Kidney (tissue), 13 donors: ENCODE measurements at regions not wholly inside any gene's neighbourhood (a gene's known extent, or its start where the extent isn't known, plus 50 kb on each side); places are given as distances from the start of the nearest gene placed in this dataset.

ENCODE experiments used
- DNase-seq, 5 donors: peaks; one replicate each; pipeline ENCODE4 v3.0.0-alpha.2; 2013 to 2020
- FAIRE-seq: peaks from 2 replicates; lab custom pipeline; 2012; peaks lifted over from hg19 to GRCh38; lab: Jason Lieb, UNC
- H3K27ac ChIP-seq, 2 donors: one replicate each; pipeline ENCODE4 v1.7.0; 2013; ENCODE audit warnings: low read depth in 2 of 2, low read length in 2 of 2, inconsistent platforms in 1 of 2
- H3K27me3 ChIP-seq: one replicate; pipeline ENCODE4 v1.7.1; 2013; ENCODE audit warnings: low read length, inconsistent platforms; ENCODE audit not compliant: control insufficient read depth, insufficient read depth
- H3K36me3 ChIP-seq, 3 donors: one replicate each; pipeline versions ENCODE4 v1.7.0 to v1.7.1; 2013; ENCODE audit warnings: low read length in 3 of 3, control low read depth in 1 of 3, inconsistent platforms in 1 of 3; ENCODE audit not compliant: insufficient read depth in 3 of 3, control insufficient read depth in 2 of 3
- H3K4me1 ChIP-seq, 3 donors: one replicate each; pipeline versions ENCODE4 v1.7.0 to v1.7.1; 2013; ENCODE audit warnings: low read length in 3 of 3, inconsistent platforms in 1 of 3, low read depth in 1 of 3; ENCODE audit not compliant: control insufficient read depth in 2 of 3, insufficient read depth in 2 of 3
- H3K4me3 ChIP-seq, 3 donors: one replicate each; pipeline versions ENCODE4 v1.7.0 to v1.8.1; 2013; ENCODE audit warnings: low read length in 3 of 3, control low read depth in 1 of 3, inconsistent platforms in 1 of 3
- H3K9ac ChIP-seq, 3 donors: one replicate each; pipeline versions ENCODE4 v1.7.0 to v1.7.1; 2013; ENCODE audit warnings: low read length in 3 of 3, control low read depth in 1 of 3, inconsistent platforms in 1 of 3
- H3K9me3 ChIP-seq, 3 donors: one replicate each; pipeline versions ENCODE4 v1.7.0 to v1.7.1; 2013; ENCODE audit warnings: low read length in 3 of 3, control low read depth in 1 of 3, inconsistent platforms in 1 of 3; ENCODE audit not compliant: control insufficient read depth in 2 of 3, insufficient read depth in 1 of 3
- intact Hi-C: fragments of 100-400 bp; cut with DNase I; formaldehyde crosslinking; loops from one replicate; pipeline ENCODE4 v1.11.1; 2022
- TF ChIP-seq, protein P1 (sequence below): IDR thresholded peaks from 3 replicates; pipeline ENCODE4 v1.5.1; 2012; ENCODE audit warnings: mild to moderate bottlenecking, moderate library complexity, borderline replicate concordance; ENCODE audit not compliant: insufficient read depth; ENCODE audit errors: extremely low read depth
- donor health status: control.
- donor health status: control.
- donor health status: control.
- donor health status: control.
- donor health status: control.
- donor health status: DM: yes; HTN: yes; CAD: no.
- donor health status: Normal renal cell carcinoma (clear cell type).

DNA sequence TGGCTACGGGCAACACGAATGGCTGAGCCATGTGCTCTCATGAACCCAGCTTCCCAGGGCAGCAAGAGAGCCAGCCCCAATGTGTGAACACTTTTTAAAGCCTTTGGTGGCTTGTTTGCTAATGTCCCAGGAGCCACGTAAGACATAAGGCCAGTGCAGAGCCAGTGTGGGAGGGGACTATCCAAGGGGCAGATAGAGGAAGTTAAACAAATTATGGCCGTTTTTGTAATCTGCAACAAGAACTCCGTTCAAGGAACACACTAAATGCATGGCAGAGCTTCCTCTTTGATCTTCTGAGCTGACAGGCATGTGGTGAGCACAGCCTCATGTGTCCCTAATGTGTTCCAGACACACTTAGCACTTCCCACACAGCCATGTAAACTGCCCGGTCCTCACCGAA is 133.3 kb downstream of the TEX36 start:
- FAIRE-seq, result no peak
- intact Hi-C loops, result no loop called here

DNA sequence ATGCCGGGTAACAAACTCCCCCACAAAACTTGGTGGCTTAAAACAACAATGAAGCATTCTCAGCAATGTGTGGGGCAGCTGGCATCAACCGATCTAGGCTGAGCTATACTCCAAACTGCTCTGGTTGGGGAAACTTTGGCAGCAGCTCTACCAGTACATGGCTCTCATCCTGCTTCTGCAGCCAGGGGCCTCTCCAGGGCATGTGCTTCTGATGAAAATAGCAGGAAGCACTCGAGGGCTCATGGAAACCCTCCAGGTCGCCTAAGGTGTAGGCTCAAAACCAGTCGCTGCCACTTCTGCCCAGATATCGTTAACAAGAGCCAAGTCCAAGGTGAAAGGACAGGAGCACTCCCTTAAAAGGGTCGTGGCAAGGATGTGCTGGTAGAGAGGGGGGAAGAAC is 134.1 kb downstream of the TEX36 start:
- TF ChIP-seq, protein P1, sequence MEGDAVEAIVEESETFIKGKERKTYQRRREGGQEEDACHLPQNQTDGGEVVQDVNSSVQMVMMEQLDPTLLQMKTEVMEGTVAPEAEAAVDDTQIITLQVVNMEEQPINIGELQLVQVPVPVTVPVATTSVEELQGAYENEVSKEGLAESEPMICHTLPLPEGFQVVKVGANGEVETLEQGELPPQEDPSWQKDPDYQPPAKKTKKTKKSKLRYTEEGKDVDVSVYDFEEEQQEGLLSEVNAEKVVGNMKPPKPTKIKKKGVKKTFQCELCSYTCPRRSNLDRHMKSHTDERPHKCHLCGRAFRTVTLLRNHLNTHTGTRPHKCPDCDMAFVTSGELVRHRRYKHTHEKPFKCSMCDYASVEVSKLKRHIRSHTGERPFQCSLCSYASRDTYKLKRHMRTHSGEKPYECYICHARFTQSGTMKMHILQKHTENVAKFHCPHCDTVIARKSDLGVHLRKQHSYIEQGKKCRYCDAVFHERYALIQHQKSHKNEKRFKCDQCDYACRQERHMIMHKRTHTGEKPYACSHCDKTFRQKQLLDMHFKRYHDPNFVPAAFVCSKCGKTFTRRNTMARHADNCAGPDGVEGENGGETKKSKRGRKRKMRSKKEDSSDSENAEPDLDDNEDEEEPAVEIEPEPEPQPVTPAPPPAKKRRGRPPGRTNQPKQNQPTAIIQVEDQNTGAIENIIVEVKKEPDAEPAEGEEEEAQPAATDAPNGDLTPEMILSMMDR, result no peak
- no peaks in the 10 kb centered on the region for H3K27me3 ChIP-seq
- H3K27ac ChIP-seq, result no peak overlapping the region
- H3K36me3 ChIP-seq, result no peaks in the 10 kb centered on the region
- H3K9me3 ChIP-seq, result peaks cover 0 to 5% (median 0%) of the 10 kb centered on the region in 3 donors
- DNase-seq (no peak), FAIRE-seq (no peak)
- no peaks in the 10 kb centered on the region for H3K4me1 ChIP-seq
- intact Hi-C loops, result no loop called here
- no peak overlapping the region for H3K4me3 ChIP-seq
- H3K9ac ChIP-seq, result no peak overlapping the region

More for the DNA sequence above, 133.3 kb downstream of the TEX36 start:
- DNase-seq, result peak in 2 of 5 donors; percentile 15 to 27
- Histone ChIP-seq H3K4me1 (no peaks in the 10 kb centered on the region), H3K4me3 (no peak overlapping the region), H3K36me3 (no peaks in the 10 kb centered on the region), H3K9ac (no peak overlapping the region), H3K9me3 (peaks cover 0 to 5% (median 0%) of the 10 kb centered on the region in 3 donors), H3K27ac (no peak overlapping the region), H3K27me3 (no peaks in the 10 kb centered on the region)
- TF ChIP-seq, protein P1, result no peak

DNA sequence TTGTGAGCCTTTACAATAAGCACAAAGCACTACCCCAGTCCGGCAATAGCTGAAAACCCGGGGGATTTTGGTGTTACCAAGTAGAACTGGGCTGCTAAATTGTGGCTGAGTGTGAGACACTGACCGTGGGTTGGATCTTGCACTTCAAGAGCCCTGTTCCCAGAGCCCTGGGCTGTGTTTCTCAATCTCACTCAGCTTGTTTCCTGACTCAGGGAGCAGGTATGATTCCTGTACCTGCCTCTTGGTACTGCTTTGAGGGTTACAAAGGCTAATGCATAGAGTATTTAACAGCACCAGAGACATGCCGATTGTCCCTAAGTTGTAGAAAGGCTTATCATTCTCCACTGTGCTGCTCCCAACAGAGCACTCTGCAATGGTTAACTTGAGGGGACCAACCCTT is 134.6 kb downstream of the TEX36 start:
- intact Hi-C loops, result no loop called here
- H3K36me3 ChIP-seq, result no peaks in the 10 kb centered on the region
- no peak overlapping the region for H3K27ac ChIP-seq
- no peaks in the 10 kb centered on the region for H3K27me3 ChIP-seq
- no peak overlapping the region for H3K4me3 ChIP-seq
- H3K9ac ChIP-seq, result no peak overlapping the region
- H3K4me1 ChIP-seq, result no peaks in the 10 kb centered on the region
- FAIRE-seq (no peak), DNase-seq (no peak)
- H3K9me3 ChIP-seq, result peaks cover 0 to 5% (median 0%) of the 10 kb centered on the region in 3 donors
- TF ChIP-seq, protein P1, result no peak
